GM19193 (cell line): ENCODE measurements at regions not wholly inside any gene's neighbourhood (a gene's known extent, or its start where the extent isn't known, plus 50 kb on each side); places are given as distances from the start of the nearest gene placed in this dataset.

Experiments
- POLR2A ChIP-seq: IDR thresholded peaks from 4 replicates; pipeline ENCODE4 v1.6.1; 2011; ENCODE audit not compliant: insufficient read depth, insufficient read length; ENCODE audit errors: extremely low read depth

DNA sequence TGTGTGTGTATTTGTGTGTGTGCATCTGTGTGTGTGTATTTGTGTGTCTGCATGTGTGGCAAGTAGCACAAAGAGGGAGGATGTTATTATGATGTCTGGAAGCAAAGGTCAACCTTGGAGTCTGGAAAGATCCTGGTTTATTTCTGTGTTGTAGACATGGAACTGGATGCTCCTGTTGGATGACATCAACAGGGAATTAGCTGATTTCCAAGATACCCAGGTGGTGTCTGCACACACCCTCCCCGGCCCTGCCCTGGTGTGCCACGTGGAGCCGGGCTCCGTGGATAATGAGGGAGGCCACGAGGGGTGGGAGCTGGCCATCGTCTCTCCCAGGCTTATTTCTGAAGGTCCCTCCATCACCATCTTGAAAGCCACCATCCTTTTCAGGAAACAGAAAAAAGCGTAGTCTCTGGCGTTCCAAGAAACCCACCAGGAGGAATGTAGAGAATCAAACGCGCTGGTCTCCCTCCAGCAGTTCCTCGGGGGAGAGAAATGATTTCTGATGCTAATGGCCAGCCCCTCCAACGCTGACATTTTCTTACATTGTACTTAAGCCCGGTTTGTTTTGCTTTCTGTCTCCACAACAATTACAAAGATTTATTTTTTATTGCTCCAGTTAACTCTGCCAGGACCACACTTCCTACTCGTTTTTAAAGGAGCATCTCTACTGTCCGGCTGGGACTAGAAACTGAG, 93.3 kb downstream of the FOXL1 start:
- no peak for TF ChIP-seq POLR2A

DNA sequence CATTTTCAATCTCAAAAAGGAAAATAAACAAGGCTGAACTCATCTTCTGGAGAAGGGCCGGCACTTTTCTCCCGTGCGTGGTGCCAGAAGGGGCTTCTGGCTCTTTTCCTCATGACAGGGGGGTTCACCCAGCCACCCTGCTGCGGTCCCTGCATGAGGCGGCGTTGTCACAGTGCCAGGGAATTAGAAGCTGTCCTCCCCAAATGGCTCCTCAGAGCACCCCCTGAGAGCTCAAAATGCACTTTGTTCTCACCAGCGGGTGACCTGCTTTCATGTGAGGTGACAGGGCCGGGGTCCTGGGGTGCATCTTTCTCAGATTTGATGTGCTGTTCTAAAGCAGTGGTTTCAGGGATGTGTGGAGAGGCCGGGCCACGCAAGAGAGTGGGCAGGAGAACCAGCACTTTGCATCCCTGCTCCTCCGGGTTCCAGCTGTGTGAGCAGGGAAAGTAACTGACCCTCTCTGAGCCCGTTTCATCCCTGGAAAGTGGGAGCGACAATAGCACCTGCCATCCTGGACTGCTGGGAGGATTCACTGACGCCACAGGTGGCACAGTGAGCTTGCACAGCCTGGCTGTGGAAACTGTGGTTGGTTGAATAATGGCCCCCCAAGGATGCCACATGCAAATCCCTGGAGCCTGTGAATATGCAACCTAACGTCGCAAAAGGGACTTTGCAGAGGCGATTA, 94.0 kb downstream of the FOXL1 start:
- no peak for TF ChIP-seq POLR2A

- TF ChIP-seq POLR2A, result no peak
Observed at GRCh38 chr16:86673090-86673955, 95.0 kb downstream of the FOXL1 start.

- TF ChIP-seq POLR2A, result no peak
Observed at GRCh38 chr16:86673956-86674453, 95.7 kb downstream of the FOXL1 start.

DNA sequence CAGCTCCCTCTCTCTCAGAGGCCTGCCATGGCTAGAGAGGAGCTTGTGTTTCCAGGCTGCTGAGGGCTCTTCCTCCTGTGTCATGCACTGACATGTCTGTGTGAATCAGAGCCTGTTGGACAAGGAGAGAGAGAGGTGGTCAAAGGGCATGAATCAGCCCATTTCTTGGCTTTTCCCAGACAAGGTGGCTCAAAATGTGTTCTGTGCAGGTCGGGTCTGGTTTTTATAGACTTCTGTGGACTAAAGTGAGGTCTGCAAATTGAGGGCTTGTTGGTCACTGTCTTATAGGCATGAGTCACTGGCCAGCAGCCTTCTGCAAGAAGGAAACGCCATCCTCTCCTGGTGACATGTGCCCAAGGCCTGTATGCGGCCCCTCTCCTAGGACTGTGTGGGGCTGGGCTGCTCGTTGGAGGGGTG, 97.9 kb downstream of the FOXL1 start:
- TF ChIP-seq POLR2A, result no peak

- no peak for TF ChIP-seq POLR2A
Observed at GRCh38 chr16:86679490-86679889, 101.1 kb downstream of the FOXL1 start.

DNA sequence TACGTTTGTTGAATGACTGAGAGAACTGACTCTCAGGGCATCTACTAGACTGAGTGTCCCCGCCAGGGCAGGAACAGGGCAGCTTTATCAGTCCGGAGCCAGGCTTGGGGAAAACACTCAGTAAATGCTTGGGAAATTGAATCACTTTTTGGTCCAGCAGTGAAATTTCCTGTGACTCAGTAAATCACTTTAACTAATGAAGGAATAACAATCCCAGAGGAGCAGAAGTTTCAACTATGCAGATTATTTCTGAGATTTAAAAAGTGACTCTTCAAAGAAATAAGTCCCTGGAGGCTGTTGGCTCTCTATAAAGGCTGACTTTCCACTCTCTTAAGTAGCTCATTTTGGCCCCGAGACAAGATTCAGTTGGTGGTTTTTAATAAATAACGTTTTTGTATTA, 101.8 kb downstream of the FOXL1 start:
- no peak for TF ChIP-seq POLR2A

- no peak for TF ChIP-seq POLR2A
Observed at GRCh38 chr16:86680661-86681030, 102.3 kb downstream of the FOXL1 start.

- TF ChIP-seq POLR2A, result no peak
Observed at GRCh38 chr16:86681031-86681756, 102.8 kb downstream of the FOXL1 start.

GRCh38 chr16:86681757-86682106, 103.4 kb downstream of the FOXL1 start:
- TF ChIP-seq POLR2A, result no peak

GRCh38 chr16:86682219-86682904, 104.0 kb downstream of the FOXL1 start:
- no peak for TF ChIP-seq POLR2A

GRCh38 chr16:86683441-86684194, 105.3 kb downstream of the FOXL1 start:
- TF ChIP-seq POLR2A, result no peak

GRCh38 chr16:86685076-86685475, 106.7 kb downstream of the FOXL1 start:
- no peak for TF ChIP-seq POLR2A

- TF ChIP-seq POLR2A, result no peak
Observed at GRCh38 chr16:86690970-86691369, 112.6 kb downstream of the FOXL1 start.
